Liver (tissue), 3 donors: ENCODE measurements at regions not wholly inside any gene's neighbourhood (a gene's known extent, or its start where the extent isn't known, plus 50 kb on each side); places are given as distances from the start of the nearest gene placed in this dataset.

Source experiments
- FOXA1 ChIP-seq: IDR thresholded peaks from 2 replicates; pipeline ENCODE4 v1.6.1; 2016; ENCODE audit warnings: antibody characterized with exemption
- GABPA ChIP-seq, 2 donors: IDR thresholded peaks in 1 of 2; conservative IDR thresholded peaks in 1 of 2; 2 replicates each; pipeline ENCODE4 v1.6.1; 2016; ENCODE audit warnings: antibody characterized with exemption in 2 of 2, mild to moderate bottlenecking in 1 of 2, moderate library complexity in 1 of 2
- RXRA ChIP-seq, 2 donors: IDR thresholded peaks; 2 replicates each; pipeline ENCODE4 v1.6.1; 2017 to 2018; ENCODE audit warnings: antibody characterized with exemption in 2 of 2, mild to moderate bottlenecking in 1 of 2
- SP1 ChIP-seq: IDR thresholded peaks from 2 replicates; pipeline ENCODE4 v1.6.1; 2018; ENCODE audit warnings: antibody characterized with exemption, mild to moderate bottlenecking
- TAF1 ChIP-seq: conservative IDR thresholded peaks from 2 replicates; pipeline ENCODE4 v1.6.1; 2016; ENCODE audit warnings: antibody characterized with exemption, mild to moderate bottlenecking
- YY1 ChIP-seq: IDR thresholded peaks from 2 replicates; pipeline ENCODE4 v1.6.1; 2016; ENCODE audit warnings: antibody characterized with exemption, mild to moderate bottlenecking
- TF ChIP-seq, protein P1 (sequence below): fragments of 150-350 bp; IDR thresholded peaks from 2 replicates; pipeline ENCODE4 v1.5.1; 2017; ENCODE audit warnings: improper control_type of control experiment, low read depth, low read length; ENCODE audit not compliant: missing input control
- TF ChIP-seq, protein P2 (sequence below): IDR thresholded peaks from 2 replicates; pipeline ENCODE4 v1.6.1; 2016; ENCODE audit warnings: antibody characterized with exemption
- TF ChIP-seq, protein P3 (sequence below): IDR thresholded peaks from 2 replicates; pipeline ENCODE4 v1.6.1; 2016; ENCODE audit warnings: antibody characterized with exemption
- TF ChIP-seq, protein P4 (sequence below): IDR thresholded peaks from 2 replicates; pipeline ENCODE4 v1.6.1; 2016; ENCODE audit warnings: antibody characterized with exemption
- TF ChIP-seq, protein P5 (sequence below): IDR thresholded peaks from 2 replicates; pipeline ENCODE4 v1.6.1; 2016; ENCODE audit warnings: antibody characterized with exemption, mild to moderate bottlenecking
- donor health status: healthy.
- donor health status: healthy.

DNA sequence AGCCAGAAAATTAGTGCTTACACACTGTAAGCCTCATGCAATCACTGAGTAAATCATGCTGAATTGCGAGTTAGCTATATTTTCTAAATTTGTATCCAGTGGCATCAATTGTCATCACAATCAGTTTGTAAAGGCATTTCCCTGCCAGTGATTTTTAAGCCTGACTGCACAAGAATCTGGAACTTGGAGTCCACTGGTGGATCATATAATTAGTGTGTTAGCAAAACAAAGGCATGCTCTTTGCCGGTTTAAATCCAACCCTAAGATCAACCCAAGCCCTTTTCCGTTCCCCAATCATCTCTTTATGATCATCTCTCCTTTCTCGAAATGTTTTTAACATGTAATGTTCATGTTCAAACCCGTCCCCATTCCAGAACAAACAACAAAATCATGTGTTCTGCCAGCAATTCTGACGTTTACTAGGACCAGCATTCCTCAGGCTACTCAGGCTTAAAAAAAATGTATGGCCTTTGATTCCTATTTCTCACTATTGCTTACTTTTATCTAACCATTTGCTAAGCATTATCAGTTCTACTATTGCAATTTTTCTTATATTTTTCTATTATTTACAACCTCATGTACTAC is 649.2 kb downstream of the SORCS1 start:
- TF ChIP-seq, protein P1, sequence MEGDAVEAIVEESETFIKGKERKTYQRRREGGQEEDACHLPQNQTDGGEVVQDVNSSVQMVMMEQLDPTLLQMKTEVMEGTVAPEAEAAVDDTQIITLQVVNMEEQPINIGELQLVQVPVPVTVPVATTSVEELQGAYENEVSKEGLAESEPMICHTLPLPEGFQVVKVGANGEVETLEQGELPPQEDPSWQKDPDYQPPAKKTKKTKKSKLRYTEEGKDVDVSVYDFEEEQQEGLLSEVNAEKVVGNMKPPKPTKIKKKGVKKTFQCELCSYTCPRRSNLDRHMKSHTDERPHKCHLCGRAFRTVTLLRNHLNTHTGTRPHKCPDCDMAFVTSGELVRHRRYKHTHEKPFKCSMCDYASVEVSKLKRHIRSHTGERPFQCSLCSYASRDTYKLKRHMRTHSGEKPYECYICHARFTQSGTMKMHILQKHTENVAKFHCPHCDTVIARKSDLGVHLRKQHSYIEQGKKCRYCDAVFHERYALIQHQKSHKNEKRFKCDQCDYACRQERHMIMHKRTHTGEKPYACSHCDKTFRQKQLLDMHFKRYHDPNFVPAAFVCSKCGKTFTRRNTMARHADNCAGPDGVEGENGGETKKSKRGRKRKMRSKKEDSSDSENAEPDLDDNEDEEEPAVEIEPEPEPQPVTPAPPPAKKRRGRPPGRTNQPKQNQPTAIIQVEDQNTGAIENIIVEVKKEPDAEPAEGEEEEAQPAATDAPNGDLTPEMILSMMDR, result no peak
- TF ChIP-seq, protein P2, sequence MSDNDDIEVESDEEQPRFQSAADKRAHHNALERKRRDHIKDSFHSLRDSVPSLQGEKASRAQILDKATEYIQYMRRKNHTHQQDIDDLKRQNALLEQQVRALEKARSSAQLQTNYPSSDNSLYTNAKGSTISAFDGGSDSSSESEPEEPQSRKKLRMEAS, result no peak
- no peak for TF ChIP-seq SP1
- TF ChIP-seq TAF1, result no peak
- no peak for TF ChIP-seq GABPA (IDR thresholded peaks at IDR 0.05 in 1 of 2, conservative IDR thresholded peaks at IDR 0.05 in 1 of 2)
- TF ChIP-seq YY1, result no peak
- TF ChIP-seq, protein P3, sequence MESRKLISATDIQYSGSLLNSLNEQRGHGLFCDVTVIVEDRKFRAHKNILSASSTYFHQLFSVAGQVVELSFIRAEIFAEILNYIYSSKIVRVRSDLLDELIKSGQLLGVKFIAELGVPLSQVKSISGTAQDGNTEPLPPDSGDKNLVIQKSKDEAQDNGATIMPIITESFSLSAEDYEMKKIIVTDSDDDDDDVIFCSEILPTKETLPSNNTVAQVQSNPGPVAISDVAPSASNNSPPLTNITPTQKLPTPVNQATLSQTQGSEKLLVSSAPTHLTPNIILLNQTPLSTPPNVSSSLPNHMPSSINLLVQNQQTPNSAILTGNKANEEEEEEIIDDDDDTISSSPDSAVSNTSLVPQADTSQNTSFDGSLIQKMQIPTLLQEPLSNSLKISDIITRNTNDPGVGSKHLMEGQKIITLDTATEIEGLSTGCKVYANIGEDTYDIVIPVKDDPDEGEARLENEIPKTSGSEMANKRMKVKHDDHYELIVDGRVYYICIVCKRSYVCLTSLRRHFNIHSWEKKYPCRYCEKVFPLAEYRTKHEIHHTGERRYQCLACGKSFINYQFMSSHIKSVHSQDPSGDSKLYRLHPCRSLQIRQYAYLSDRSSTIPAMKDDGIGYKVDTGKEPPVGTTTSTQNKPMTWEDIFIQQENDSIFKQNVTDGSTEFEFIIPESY, result no peak
- no peak for TF ChIP-seq FOXA1
- TF ChIP-seq, protein P4, sequence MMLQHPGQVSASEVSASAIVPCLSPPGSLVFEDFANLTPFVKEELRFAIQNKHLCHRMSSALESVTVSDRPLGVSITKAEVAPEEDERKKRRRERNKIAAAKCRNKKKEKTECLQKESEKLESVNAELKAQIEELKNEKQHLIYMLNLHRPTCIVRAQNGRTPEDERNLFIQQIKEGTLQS, result no peak
- TF ChIP-seq, protein P5, sequence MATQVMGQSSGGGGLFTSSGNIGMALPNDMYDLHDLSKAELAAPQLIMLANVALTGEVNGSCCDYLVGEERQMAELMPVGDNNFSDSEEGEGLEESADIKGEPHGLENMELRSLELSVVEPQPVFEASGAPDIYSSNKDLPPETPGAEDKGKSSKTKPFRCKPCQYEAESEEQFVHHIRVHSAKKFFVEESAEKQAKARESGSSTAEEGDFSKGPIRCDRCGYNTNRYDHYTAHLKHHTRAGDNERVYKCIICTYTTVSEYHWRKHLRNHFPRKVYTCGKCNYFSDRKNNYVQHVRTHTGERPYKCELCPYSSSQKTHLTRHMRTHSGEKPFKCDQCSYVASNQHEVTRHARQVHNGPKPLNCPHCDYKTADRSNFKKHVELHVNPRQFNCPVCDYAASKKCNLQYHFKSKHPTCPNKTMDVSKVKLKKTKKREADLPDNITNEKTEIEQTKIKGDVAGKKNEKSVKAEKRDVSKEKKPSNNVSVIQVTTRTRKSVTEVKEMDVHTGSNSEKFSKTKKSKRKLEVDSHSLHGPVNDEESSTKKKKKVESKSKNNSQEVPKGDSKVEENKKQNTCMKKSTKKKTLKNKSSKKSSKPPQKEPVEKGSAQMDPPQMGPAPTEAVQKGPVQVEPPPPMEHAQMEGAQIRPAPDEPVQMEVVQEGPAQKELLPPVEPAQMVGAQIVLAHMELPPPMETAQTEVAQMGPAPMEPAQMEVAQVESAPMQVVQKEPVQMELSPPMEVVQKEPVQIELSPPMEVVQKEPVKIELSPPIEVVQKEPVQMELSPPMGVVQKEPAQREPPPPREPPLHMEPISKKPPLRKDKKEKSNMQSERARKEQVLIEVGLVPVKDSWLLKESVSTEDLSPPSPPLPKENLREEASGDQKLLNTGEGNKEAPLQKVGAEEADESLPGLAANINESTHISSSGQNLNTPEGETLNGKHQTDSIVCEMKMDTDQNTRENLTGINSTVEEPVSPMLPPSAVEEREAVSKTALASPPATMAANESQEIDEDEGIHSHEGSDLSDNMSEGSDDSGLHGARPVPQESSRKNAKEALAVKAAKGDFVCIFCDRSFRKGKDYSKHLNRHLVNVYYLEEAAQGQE, result no peak
- no peak for TF ChIP-seq RXRA (IDR thresholded peaks at IDR 0.05)
